Mesendoderm (in vitro differentiated cells): ENCODE measurements at regions not wholly inside any gene's neighbourhood (a gene's known extent, or its start where the extent isn't known, plus 50 kb on each side); places are given as distances from the start of the nearest gene placed in this dataset.
"Not testable (repeated sequence)": the region's sequence is repeated elsewhere in the genome, so short reads cannot be mapped to it uniquely, and the experiment has no call there.

Experiments
- DNase-seq: peaks from one replicate; pipeline ENCODE4 v3.0.0; 2013
- H2AK5ac ChIP-seq: 2 replicates; pipeline ENCODE4 v1.6.1; 2013; ENCODE audit warnings: low read length, inconsistent platforms
- H2BK120ac ChIP-seq: 2 replicates; pipeline ENCODE4 v1.6.1; 2013; ENCODE audit warnings: low read depth, mild to moderate bottlenecking, low read length, moderate library complexity, mixed read lengths
- H2BK15ac ChIP-seq: replicated peaks from 2 replicates; pipeline ENCODE4 v1.6.1; 2013; ENCODE audit warnings: low read depth, mild to moderate bottlenecking, moderate library complexity
- H2BK5ac ChIP-seq: 2 replicates; pipeline ENCODE4 v1.6.1; 2013; ENCODE audit warnings: low read length, inconsistent platforms
- H3K18ac ChIP-seq: 2 replicates; pipeline ENCODE4 v1.6.1; 2013; ENCODE audit warnings: mild to moderate bottlenecking, low read length, mixed read lengths
- H3K23ac ChIP-seq: one replicate; pipeline ENCODE4 v1.6.1; 2013; ENCODE audit warnings: low read length
- H3K27ac ChIP-seq: 2 replicates; pipeline ENCODE4 v1.5.1; 2013; ENCODE audit warnings: low read depth, mild to moderate bottlenecking, inconsistent platforms, low read length, moderate library complexity
- H3K27me3 ChIP-seq: 2 replicates; pipeline ENCODE4 v1.6.1; 2013; ENCODE audit warnings: low read length, control low read depth, mild to moderate bottlenecking, inconsistent platforms; ENCODE audit not compliant: insufficient read depth, poor library complexity
- H3K36me3 ChIP-seq: 2 replicates; pipeline ENCODE4 v1.6.1; 2013; ENCODE audit warnings: low read length, inconsistent platforms; ENCODE audit not compliant: control insufficient read depth, insufficient read depth
- H3K4ac ChIP-seq: one replicate; pipeline ENCODE4 v1.6.1; 2013; ENCODE audit warnings: low read depth, mild to moderate bottlenecking, low read length, moderate library complexity
- H3K4me1 ChIP-seq: 2 replicates; pipeline ENCODE4 v1.6.1; 2013; ENCODE audit warnings: low read depth, low read length, inconsistent platforms; ENCODE audit not compliant: control insufficient read depth
- H3K4me2 ChIP-seq: 2 replicates; pipeline ENCODE4 v1.6.1; 2013; ENCODE audit warnings: low read length
- H3K4me3 ChIP-seq: 2 replicates; pipeline ENCODE4 v1.5.1; 2013; ENCODE audit warnings: mild to moderate bottlenecking, low read length
- H3K56ac ChIP-seq: one replicate; pipeline ENCODE4 v1.6.1; 2013; ENCODE audit warnings: low read length
- H3K79me1 ChIP-seq: 2 replicates; pipeline ENCODE4 v1.6.1; 2013; ENCODE audit warnings: low read length, inconsistent platforms
- H3K79me2 ChIP-seq: 2 replicates; pipeline ENCODE4 v1.6.1; 2013; ENCODE audit warnings: mild to moderate bottlenecking, low read length; ENCODE audit not compliant: control insufficient read depth, insufficient read depth
- H3K9ac ChIP-seq: 2 replicates; pipeline ENCODE4 v1.6.1; 2013; ENCODE audit warnings: low read length, inconsistent platforms
- H4K5ac ChIP-seq: one replicate; pipeline ENCODE4 v1.6.1; 2013; ENCODE audit warnings: low read length
- H4K8ac ChIP-seq: one replicate; pipeline ENCODE4 v1.6.1; 2013; ENCODE audit warnings: low read depth, mild to moderate bottlenecking, control low read depth, low read length, moderate library complexity
- WGBS: extraction: QIAGEN DNeasy Blood & Tissue Kit; methylation state at CpG from one replicate; pipeline ENCODE4 v1.1.7; 2013; ENCODE audit warnings: low lambda C conversion rate, missing lambda C conversion rate; ENCODE audit not compliant: insufficient coverage; ENCODE audit errors: extremely low coverage; 5-methylcytosine and 5-hydroxymethylcytosine counted together

GRCh38 chr5:30147976-30148375, 1045.5 kb upstream of the CDH6 start:
- Histone ChIP-seq H3K79me1 (no peaks in the 10 kb centered on the region), H3K18ac (no peak overlapping the region), H4K8ac (no peak overlapping the region), H3K9ac (no peak overlapping the region), H2BK5ac (no peak overlapping the region), H3K56ac (no peak overlapping the region), H3K27me3 (no peaks in the 10 kb centered on the region), H2BK15ac (no peak overlapping the region), H3K79me2 (no peaks in the 10 kb centered on the region), H3K23ac (no peak overlapping the region), H3K27ac (no peak overlapping the region), H2AK5ac (no peak overlapping the region), H3K4me1 (no peaks in the 10 kb centered on the region), H3K4me2 (no peak overlapping the region), H2BK120ac (no peak overlapping the region), H3K36me3 (no peaks in the 10 kb centered on the region), H4K5ac (no peak overlapping the region), H3K4ac (no peak overlapping the region), H3K4me3 (no peak overlapping the region)
- no peak for DNase-seq
- WGBS: no CpG with 5 or more reads among the region's 1 CpG

GRCh38 chr5:30144059-30144458, 1049.4 kb upstream of the CDH6 start:
- not testable (repeated sequence) for H3K56ac ChIP-seq, H3K27me3 ChIP-seq, H3K18ac ChIP-seq, H3K4ac ChIP-seq, H3K4me2 ChIP-seq, H3K4me1 ChIP-seq, DNase-seq, H3K79me2 ChIP-seq, H3K9ac ChIP-seq, H3K23ac ChIP-seq, H4K8ac ChIP-seq, H3K4me3 ChIP-seq, H3K27ac ChIP-seq, H2BK15ac ChIP-seq, H3K79me1 ChIP-seq, H2AK5ac ChIP-seq, H2BK120ac ChIP-seq, H2BK5ac ChIP-seq, H4K5ac ChIP-seq, H3K36me3 ChIP-seq
- no CpG with 5 or more reads among the region's 4 CpGs for WGBS

GRCh38 chr5:30142432-30142831, 1051.1 kb upstream of the CDH6 start:
- no CpG with 5 or more reads among the region's 4 CpGs for WGBS
- H3K79me1 ChIP-seq: no peaks in the 10 kb centered on the region
- H3K27me3 ChIP-seq: no peaks in the 10 kb centered on the region
- H3K4me3 ChIP-seq: no peak overlapping the region
- no peaks in the 10 kb centered on the region for H3K36me3 ChIP-seq
- H3K79me2 ChIP-seq: no peaks in the 10 kb centered on the region
- no peak overlapping the region for H2AK5ac ChIP-seq
- H3K27ac ChIP-seq: no peak overlapping the region
- H2BK120ac ChIP-seq: no peak overlapping the region
- no peak overlapping the region for H3K56ac ChIP-seq
- no peak overlapping the region for H3K23ac ChIP-seq
- no peak overlapping the region for H4K8ac ChIP-seq
- H2BK5ac ChIP-seq: no peak overlapping the region
- no peak overlapping the region for H3K4ac ChIP-seq
- H3K4me2 ChIP-seq: no peak overlapping the region
- H4K5ac ChIP-seq: no peak overlapping the region
- H3K4me1 ChIP-seq: no peaks in the 10 kb centered on the region
- no peak for DNase-seq
- no peak overlapping the region for H2BK15ac ChIP-seq
- H3K9ac ChIP-seq: no peak overlapping the region
- no peak overlapping the region for H3K18ac ChIP-seq

DNA sequence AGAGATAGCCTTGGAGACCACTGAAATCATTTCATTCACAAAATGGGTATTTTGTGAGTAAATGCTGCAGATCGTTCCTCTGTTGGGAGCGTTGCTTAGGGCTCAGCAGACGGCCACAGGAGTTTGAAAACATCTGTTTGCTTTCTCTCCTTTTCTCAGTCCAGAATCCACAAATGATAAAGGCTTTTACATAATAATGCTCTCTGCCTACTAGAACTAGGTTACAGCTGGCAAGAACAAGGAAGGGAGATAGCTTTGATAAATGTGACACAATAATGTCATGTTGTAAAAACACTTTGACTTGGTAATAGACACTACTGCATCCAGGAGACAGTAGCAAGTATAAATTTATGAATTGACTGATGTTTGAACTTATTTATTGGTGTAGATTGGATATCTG, 1072.4 kb upstream of the CDH6 start:
- no peak overlapping the region for H3K18ac ChIP-seq
- H4K5ac ChIP-seq: no peak overlapping the region
- no peak for DNase-seq

GRCh38 chr5:30117135-30117534, 1076.4 kb upstream of the CDH6 start:
- H3K4me2 ChIP-seq: no peak overlapping the region
- H3K36me3 ChIP-seq: no peaks in the 10 kb centered on the region
- H3K79me1 ChIP-seq: no peaks in the 10 kb centered on the region
- H3K18ac ChIP-seq: no peak overlapping the region
- H3K4ac ChIP-seq: no peak overlapping the region
- H3K56ac ChIP-seq: no peak overlapping the region
- H3K27me3 ChIP-seq: no peaks in the 10 kb centered on the region
- H3K4me3 ChIP-seq: no peak overlapping the region
- no peak overlapping the region for H2AK5ac ChIP-seq
- H2BK15ac ChIP-seq: no peak overlapping the region
- H3K23ac ChIP-seq: no peak overlapping the region
- H3K9ac ChIP-seq: no peak overlapping the region
- no peak overlapping the region for H4K8ac ChIP-seq
- no peaks in the 10 kb centered on the region for H3K79me2 ChIP-seq
- no peak overlapping the region for H2BK5ac ChIP-seq
- H3K27ac ChIP-seq: no peak overlapping the region
- H2BK120ac ChIP-seq: no peak overlapping the region
- no peak for DNase-seq
- H4K5ac ChIP-seq: no peak overlapping the region
- H3K4me1 ChIP-seq: no peaks in the 10 kb centered on the region

More for the DNA sequence above, 1072.4 kb upstream of the CDH6 start:
- H3K56ac ChIP-seq: no peak overlapping the region
- H3K79me1 ChIP-seq: no peaks in the 10 kb centered on the region
- no peak overlapping the region for H3K4me3 ChIP-seq
- no peak overlapping the region for H3K9ac ChIP-seq
- no peak overlapping the region for H2BK120ac ChIP-seq
- no peak overlapping the region for H3K27ac ChIP-seq
- no peak overlapping the region for H3K4me2 ChIP-seq
- H3K36me3 ChIP-seq: no peaks in the 10 kb centered on the region
- no peaks in the 10 kb centered on the region for H3K4me1 ChIP-seq
- no peak overlapping the region for H4K8ac ChIP-seq
- no peak overlapping the region for H2BK5ac ChIP-seq
- WGBS: no CpG with 5 or more reads among the region's 3 CpGs
- H3K27me3 ChIP-seq: no peaks in the 10 kb centered on the region
- H2AK5ac ChIP-seq: no peak overlapping the region
- H3K79me2 ChIP-seq: no peaks in the 10 kb centered on the region
- no peak overlapping the region for H2BK15ac ChIP-seq
- H3K4ac ChIP-seq: no peak overlapping the region
- no peak overlapping the region for H3K23ac ChIP-seq

DNA sequence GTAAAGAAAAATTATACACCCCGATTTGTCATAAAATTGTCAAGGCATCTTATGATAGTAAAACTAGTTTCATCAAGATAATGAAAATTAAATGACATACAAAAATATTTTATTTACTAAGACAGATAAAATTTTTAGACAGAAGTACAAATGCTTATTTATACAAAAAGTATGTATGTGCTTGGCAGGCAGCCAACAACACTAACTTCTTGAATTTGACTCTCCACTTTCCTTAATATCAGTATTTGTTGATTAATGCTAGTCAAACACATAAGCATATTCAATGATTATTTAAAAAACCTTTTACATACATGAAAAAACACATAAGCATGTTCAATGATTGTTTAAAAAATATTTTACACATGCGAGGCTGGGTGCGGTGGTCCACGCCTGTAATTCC, 1079.9 kb upstream of the CDH6 start:
- H3K4me3 ChIP-seq: no peak overlapping the region
- no peak overlapping the region for H3K56ac ChIP-seq
- no peak overlapping the region for H4K5ac ChIP-seq
- no peak overlapping the region for H3K4me2 ChIP-seq
- no peak overlapping the region for H3K27ac ChIP-seq
- no peak for DNase-seq
- H2BK15ac ChIP-seq: no peak overlapping the region
- no peaks in the 10 kb centered on the region for H3K36me3 ChIP-seq
- H2BK5ac ChIP-seq: no peak overlapping the region
- H4K8ac ChIP-seq: no peak overlapping the region
- H2BK120ac ChIP-seq: no peak overlapping the region
- no peak overlapping the region for H2AK5ac ChIP-seq
- no peaks in the 10 kb centered on the region for H3K79me2 ChIP-seq
- H3K9ac ChIP-seq: no peak overlapping the region
- H3K4me1 ChIP-seq: no peaks in the 10 kb centered on the region
- H3K27me3 ChIP-seq: no peaks in the 10 kb centered on the region
- H3K23ac ChIP-seq: no peak overlapping the region
- no peak overlapping the region for H3K4ac ChIP-seq
- H3K18ac ChIP-seq: no peak overlapping the region
- WGBS: no CpG with 5 or more reads among the region's 4 CpGs
- no peaks in the 10 kb centered on the region for H3K79me1 ChIP-seq
